ENCODE measurements at regions not wholly inside any gene's neighbourhood (a gene's known extent, or its start where the extent isn't known, plus 50 kb on each side); places are given as distances from the start of the nearest gene placed in this dataset.

GRCh38 chr2:220221992-220222391 is 594.6 kb downstream of the SLC4A3 start:
- no peak overlapping the region for H3K4me2 ChIP-seq (ENCODE audit: low read length)
- H3K27ac ChIP-seq (ENCODE audit: low read length): no peak overlapping the region
- no peaks in the 10 kb centered on the region for H3K79me2 ChIP-seq (replicated peaks; ENCODE audit: insufficient read depth, low read length)
- no peaks in the 10 kb centered on the region for H3K9me3 ChIP-seq (ENCODE audit: low read length)
- H3K9me2 ChIP-seq (ENCODE audit: insufficient read depth, low read length): no peaks in the 10 kb centered on the region
- no peak overlapping the region for H3K4me3 ChIP-seq (ENCODE audit: low read length)
- TF ChIP-seq, protein P1, sequence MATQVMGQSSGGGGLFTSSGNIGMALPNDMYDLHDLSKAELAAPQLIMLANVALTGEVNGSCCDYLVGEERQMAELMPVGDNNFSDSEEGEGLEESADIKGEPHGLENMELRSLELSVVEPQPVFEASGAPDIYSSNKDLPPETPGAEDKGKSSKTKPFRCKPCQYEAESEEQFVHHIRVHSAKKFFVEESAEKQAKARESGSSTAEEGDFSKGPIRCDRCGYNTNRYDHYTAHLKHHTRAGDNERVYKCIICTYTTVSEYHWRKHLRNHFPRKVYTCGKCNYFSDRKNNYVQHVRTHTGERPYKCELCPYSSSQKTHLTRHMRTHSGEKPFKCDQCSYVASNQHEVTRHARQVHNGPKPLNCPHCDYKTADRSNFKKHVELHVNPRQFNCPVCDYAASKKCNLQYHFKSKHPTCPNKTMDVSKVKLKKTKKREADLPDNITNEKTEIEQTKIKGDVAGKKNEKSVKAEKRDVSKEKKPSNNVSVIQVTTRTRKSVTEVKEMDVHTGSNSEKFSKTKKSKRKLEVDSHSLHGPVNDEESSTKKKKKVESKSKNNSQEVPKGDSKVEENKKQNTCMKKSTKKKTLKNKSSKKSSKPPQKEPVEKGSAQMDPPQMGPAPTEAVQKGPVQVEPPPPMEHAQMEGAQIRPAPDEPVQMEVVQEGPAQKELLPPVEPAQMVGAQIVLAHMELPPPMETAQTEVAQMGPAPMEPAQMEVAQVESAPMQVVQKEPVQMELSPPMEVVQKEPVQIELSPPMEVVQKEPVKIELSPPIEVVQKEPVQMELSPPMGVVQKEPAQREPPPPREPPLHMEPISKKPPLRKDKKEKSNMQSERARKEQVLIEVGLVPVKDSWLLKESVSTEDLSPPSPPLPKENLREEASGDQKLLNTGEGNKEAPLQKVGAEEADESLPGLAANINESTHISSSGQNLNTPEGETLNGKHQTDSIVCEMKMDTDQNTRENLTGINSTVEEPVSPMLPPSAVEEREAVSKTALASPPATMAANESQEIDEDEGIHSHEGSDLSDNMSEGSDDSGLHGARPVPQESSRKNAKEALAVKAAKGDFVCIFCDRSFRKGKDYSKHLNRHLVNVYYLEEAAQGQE (IDR thresholded peaks at IDR 0.05; ENCODE audit: borderline replicate concordance): no peak
- TF ChIP-seq EP300 (conservative IDR thresholded peaks at IDR 0.05; ENCODE audit: poor library complexity, severe bottlenecking): no peak
- no peak for TF ChIP-seq CTCF (IDR thresholded peaks at IDR 0.05; ENCODE audit: poor library complexity, severe bottlenecking)
- no peak for TF ChIP-seq RAD21 (conservative IDR thresholded peaks at IDR 0.05)
- no peak for TF ChIP-seq POLR2AphosphoS5 (IDR thresholded peaks at IDR 0.05)
- H4K20me1 ChIP-seq (ENCODE audit: insufficient read depth): no peaks in the 10 kb centered on the region
- no peak overlapping the region for H3K9ac ChIP-seq (ENCODE audit: low read length)
- H3K36me3 ChIP-seq (ENCODE audit: insufficient read depth, low read length): no peaks in the 10 kb centered on the region
- no peaks in the 10 kb centered on the region for H3F3A ChIP-seq (ENCODE audit: insufficient read depth, low read length, poor library complexity, severe bottlenecking)
- no peaks in the 10 kb centered on the region for H3K27me3 ChIP-seq (ENCODE audit: insufficient read depth, low read depth, low read length)
- H2AFZ ChIP-seq (ENCODE audit: low read depth, low read length): no peak overlapping the region

DNA sequence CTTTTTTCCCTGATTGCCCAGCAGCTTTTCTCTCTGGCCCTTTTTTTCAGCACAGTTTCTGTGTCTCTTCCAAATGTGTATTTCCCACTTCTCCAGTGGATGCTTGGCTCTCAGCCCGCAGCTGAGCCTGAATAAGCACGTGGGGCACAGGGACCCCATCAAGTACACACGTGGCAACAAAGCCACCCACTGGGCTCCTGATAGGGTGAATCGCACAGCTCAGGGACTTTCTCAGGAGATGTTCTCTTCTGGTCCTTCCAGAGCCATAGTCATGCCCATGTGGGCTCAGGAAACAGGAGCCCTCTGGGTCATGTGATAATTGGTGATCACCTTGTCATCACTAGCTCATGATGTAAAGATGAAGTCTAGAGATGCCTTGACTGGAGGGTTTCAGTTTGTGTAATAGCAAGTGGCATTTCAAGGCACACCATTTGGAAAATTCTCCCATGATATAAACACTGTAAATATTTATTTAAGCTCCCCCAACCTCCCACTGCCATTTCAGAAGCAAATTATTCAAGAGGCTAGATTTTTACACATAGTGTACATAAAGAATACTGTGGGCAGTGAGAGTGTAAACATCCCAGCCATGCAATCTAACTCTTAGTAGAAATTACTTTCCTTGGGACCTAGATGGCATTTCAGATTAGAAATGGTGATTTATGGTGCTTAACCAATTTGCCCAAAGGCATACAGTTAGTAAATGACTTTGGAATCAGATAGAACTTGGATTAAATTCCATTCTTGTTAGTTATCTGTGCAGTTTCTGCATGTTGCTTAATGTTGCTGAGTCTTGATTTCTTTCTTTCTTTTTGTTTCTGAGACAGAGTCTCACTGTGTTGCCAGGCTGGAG is 597.5 kb downstream of the SLC4A3 start:
- Histone ChIP-seq H3K4me3 (ENCODE audit: low read length) (no peak overlapping the region), H3K9me3 (ENCODE audit: low read length) (no peaks in the 10 kb centered on the region), H3K9ac (ENCODE audit: low read length) (no peak overlapping the region), H3F3A (ENCODE audit: insufficient read depth, low read length, poor library complexity, severe bottlenecking) (no peaks in the 10 kb centered on the region), H3K27me3 (ENCODE audit: insufficient read depth, low read depth, low read length) (no peaks in the 10 kb centered on the region), H3K27ac (ENCODE audit: low read length) (no peak overlapping the region), H3K4me2 (ENCODE audit: low read length) (no peak overlapping the region), H2AFZ (ENCODE audit: low read depth, low read length) (no peak overlapping the region), H3K79me2 (replicated peaks; ENCODE audit: insufficient read depth, low read length) (no peaks in the 10 kb centered on the region), H4K20me1 (ENCODE audit: insufficient read depth) (no peaks in the 10 kb centered on the region), H3K36me3 (ENCODE audit: insufficient read depth, low read length) (no peaks in the 10 kb centered on the region), H3K9me2 (ENCODE audit: insufficient read depth, low read length) (no peaks in the 10 kb centered on the region)
- TF ChIP-seq MXI1 (conservative IDR thresholded peaks at IDR 0.05; ENCODE audit: poor library complexity, severe bottlenecking): no peak
- no peak for TF ChIP-seq EZH2 (IDR thresholded peaks at IDR 0.05; ENCODE audit: borderline replicate concordance, insufficient read depth, low read length, poor library complexity, severe bottlenecking)
- no peak for TF ChIP-seq TAF1 (IDR thresholded peaks at IDR 0.05; ENCODE audit: low read depth)
- TF ChIP-seq CTCF (IDR thresholded peaks at IDR 0.05; ENCODE audit: poor library complexity, severe bottlenecking): no peak
- TF ChIP-seq EP300 (conservative IDR thresholded peaks at IDR 0.05; ENCODE audit: poor library complexity, severe bottlenecking): no peak
- no peak for TF ChIP-seq RAD21 (conservative IDR thresholded peaks at IDR 0.05)
- no peak for TF ChIP-seq SMC3 (conservative IDR thresholded peaks at IDR 0.05; ENCODE audit: poor library complexity)
- TF ChIP-seq POLR2AphosphoS5 (IDR thresholded peaks at IDR 0.05): no peak
- TF ChIP-seq, protein P1 (IDR thresholded peaks at IDR 0.05; ENCODE audit: borderline replicate concordance): no peak
